GM06990 (cell line): ENCODE measurements at regions not wholly inside any gene's neighbourhood (a gene's known extent, or its start where the extent isn't known, plus 50 kb on each side); places are given as distances from the start of the nearest gene placed in this dataset.

Experiments used
- DNase-seq: peaks from one replicate; pipeline ENCODE4 v3.0.0-alpha.2; 2011; ENCODE audit not compliant: insufficient read length; ENCODE audit errors: extremely low read depth
- H3K27me3 ChIP-seq: replicated peaks from 2 replicates; pipeline ENCODE4 v1.6.0; 2011; ENCODE audit warnings: low read length; ENCODE audit not compliant: control insufficient read depth, insufficient read depth
- H3K36me3 ChIP-seq: 2 replicates; pipeline ENCODE4 v1.5.1; 2011; ENCODE audit warnings: low read length; ENCODE audit not compliant: control insufficient read depth, insufficient read depth
- H3K4me3 ChIP-seq: replicated peaks from 2 replicates; pipeline ENCODE4 v1.5.1; 2011; ENCODE audit warnings: low read depth, mild to moderate bottlenecking, control low read depth, low read length
- CTCF ChIP-seq: IDR thresholded peaks from 2 replicates; pipeline ENCODE4 v1.5.1; 2011; ENCODE audit warnings: low read length, control low read depth, mild to moderate bottlenecking, inconsistent platforms; ENCODE audit not compliant: insufficient read depth, poor library complexity, severe bottlenecking

GRCh38 chrX:125394449-125394848, 74.8 kb downstream of the TEX13C start:
- H3K36me3 ChIP-seq = no peaks in the 10 kb centered on the region
- TF ChIP-seq CTCF = no peak
- DNase-seq = no peak
- H3K27me3 ChIP-seq = no peaks in the 10 kb centered on the region
- H3K4me3 ChIP-seq = no peak overlapping the region

DNA sequence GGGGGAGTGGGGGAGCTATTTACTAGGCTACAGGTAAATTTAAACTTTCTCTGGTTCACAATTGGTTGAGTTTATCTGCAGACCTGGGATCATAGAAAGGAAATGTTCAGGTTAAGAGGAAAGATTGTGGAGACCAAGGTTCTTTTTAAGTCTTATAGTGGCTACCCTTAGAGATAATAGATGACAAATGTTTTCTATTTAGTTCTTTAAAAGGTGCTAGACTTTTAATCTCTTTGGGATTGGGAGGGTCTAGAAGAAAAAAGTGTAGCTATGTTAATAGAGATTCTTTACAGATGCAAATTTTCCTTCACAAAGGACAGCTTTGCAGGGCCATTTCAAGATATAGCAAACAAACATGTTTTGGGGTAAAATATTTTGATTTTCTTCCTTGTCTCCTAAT, 76.0 kb downstream of the TEX13C start:
- TF ChIP-seq CTCF = no peak
- Histone ChIP-seq H3K27me3 (no peaks in the 10 kb centered on the region), H3K36me3 (no peaks in the 10 kb centered on the region), H3K4me3 (no peak overlapping the region)
- DNase-seq = no peak

DNA sequence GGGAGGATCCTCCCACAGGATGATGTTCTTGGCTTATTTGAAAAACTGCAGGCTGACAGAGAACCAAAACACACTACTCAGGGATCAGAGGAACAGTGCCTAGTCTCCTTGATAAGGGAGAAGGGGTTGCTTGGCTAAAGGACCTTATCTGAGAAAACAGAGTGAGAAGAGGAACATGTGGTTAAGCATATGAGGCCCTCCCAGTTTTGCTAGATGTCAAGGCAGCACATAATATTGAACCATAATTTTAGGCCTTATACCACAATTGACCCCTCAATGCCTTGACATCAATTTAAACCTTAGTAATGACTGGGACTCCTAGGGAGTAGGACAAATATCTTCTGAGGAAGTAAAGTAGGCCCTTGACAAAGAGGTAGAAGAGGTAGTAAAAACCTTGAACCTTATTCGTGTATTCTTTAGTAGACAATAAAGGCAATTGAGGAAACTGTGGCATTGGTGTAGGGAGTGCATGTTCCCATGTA, 79.3 kb downstream of the TEX13C start:
- no peak overlapping the region for H3K4me3 ChIP-seq
- DNase-seq = no peak
- no peak for TF ChIP-seq CTCF
- no peaks in the 10 kb centered on the region for H3K36me3 ChIP-seq
- no peaks in the 10 kb centered on the region for H3K27me3 ChIP-seq

- DNase-seq = no peak
- no peak for TF ChIP-seq CTCF
- no peaks in the 10 kb centered on the region for H3K27me3 ChIP-seq
- no peak overlapping the region for H3K4me3 ChIP-seq
- no peaks in the 10 kb centered on the region for H3K36me3 ChIP-seq
Observed at GRCh38 chrX:125402807-125403206, 83.1 kb downstream of the TEX13C start.

DNA sequence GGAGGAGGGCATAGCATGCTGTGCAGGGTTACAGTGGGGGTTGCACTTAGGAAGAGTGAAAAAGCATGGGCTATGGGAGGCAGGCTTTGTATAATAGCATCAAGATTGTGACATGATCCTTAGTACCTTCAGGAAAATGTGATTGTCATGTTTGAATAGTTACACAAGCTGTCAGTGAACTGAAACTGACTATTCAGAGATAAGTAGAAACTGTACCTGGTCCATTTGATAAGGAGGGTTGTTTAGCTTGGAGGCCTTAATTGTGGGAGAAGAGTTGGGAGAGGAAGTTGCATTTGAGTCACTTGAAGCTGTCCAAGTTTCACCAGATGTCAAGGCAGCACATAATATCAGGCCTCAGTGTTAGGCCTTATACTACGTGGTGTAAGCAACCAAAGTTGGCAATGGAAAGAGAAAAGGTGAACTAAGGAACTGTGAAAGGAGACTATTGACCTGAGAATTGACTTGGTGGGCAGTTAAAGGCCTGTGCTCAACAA, 85.0 kb downstream of the TEX13C start:
- TF ChIP-seq CTCF = no peak
- H3K36me3 ChIP-seq = no peaks in the 10 kb centered on the region
- H3K27me3 ChIP-seq = no peaks in the 10 kb centered on the region

GRCh38 chrX:125405339-125405738, 85.7 kb downstream of the TEX13C start:
- Histone ChIP-seq H3K36me3 (no peaks in the 10 kb centered on the region), H3K4me3 (no peak overlapping the region), H3K27me3 (no peaks in the 10 kb centered on the region)
- no peak for DNase-seq
- no peak for TF ChIP-seq CTCF

More for the DNA sequence above, 85.0 kb downstream of the TEX13C start:
- no peak for DNase-seq
- no peak overlapping the region for H3K4me3 ChIP-seq
